ENCODE measurements at regions not wholly inside any gene's neighbourhood (a gene's known extent, or its start where the extent isn't known, plus 50 kb on each side); places are given as distances from the start of the nearest gene placed in this dataset.

DNA sequence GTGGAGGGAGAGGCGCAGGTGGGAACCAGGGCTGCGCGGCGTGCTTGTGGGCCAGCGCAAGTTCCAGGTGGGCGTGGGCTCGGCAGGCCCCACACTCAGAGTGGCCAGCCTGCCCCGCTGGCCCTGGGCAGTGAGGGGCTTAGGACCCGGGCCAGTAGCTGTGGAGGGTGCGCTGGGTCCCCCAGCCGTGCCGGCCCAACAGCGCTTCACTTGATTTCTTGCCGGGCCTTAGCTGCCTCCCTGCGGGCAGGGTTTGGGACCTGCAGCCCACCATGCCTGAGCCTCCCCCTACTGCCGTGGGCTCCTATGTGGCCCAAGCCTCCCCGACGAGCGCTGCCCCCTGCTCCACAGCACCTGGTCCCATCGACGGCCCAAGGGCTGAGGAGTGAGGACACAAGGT lies 1636.9 kb upstream of the SLC39A10 start:
- TF ChIP-seq SCRT1 (tag by site-specific recombination; IDR thresholded peaks at IDR 0.05; ENCODE audit: borderline replicate concordance) (no peak), HOXD13 (CRISPR knock-in tag; IDR thresholded peaks at IDR 0.05; ENCODE audit: borderline replicate concordance) (no peak), ZNF785 (tag by site-specific recombination; IDR thresholded peaks at IDR 0.05) (no peak), ZNF155 (tag by site-specific recombination; IDR thresholded peaks at IDR 0.05) (no peak), ZNF133 (tag by site-specific recombination; IDR thresholded peaks at IDR 0.05) (no peak), ZNF768 (tag by site-specific recombination; IDR thresholded peaks at IDR 0.05) (no peak), ZFP3 (tag by site-specific recombination; IDR thresholded peaks at IDR 0.05; ENCODE audit: low read depth) (no peak), ZBTB21 (tag by site-specific recombination; IDR thresholded peaks at IDR 0.05) (no peak), ZNF324 (tag by site-specific recombination; IDR thresholded peaks at IDR 0.05) (no peak), ZBTB7A (tag by site-specific recombination; IDR thresholded peaks at IDR 0.05; ENCODE audit: low read depth) (no peak)
- TF ChIP-seq, protein P1, sequence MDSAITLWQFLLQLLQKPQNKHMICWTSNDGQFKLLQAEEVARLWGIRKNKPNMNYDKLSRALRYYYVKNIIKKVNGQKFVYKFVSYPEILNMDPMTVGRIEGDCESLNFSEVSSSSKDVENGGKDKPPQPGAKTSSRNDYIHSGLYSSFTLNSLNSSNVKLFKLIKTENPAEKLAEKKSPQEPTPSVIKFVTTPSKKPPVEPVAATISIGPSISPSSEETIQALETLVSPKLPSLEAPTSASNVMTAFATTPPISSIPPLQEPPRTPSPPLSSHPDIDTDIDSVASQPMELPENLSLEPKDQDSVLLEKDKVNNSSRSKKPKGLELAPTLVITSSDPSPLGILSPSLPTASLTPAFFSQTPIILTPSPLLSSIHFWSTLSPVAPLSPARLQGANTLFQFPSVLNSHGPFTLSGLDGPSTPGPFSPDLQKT (IDR thresholded peaks at IDR 0.05; ENCODE audit: borderline replicate concordance, low read depth, low read length) = no peak
- TF ChIP-seq, protein P2, sequence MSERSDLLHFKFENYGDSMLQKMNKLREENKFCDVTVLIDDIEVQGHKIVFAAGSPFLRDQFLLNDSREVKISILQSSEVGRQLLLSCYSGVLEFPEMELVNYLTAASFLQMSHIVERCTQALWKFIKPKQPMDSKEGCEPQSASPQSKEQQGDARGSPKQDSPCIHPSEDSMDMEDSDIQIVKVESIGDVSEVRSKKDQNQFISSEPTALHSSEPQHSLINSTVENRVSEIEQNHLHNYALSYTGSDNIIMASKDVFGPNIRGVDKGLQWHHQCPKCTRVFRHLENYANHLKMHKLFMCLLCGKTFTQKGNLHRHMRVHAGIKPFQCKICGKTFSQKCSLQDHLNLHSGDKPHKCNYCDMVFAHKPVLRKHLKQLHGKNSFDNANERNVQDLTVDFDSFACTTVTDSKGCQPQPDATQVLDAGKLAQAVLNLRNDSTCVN (tag by site-specific recombination; optimal IDR thresholded peaks at IDR 0.05) = no peak
- TF ChIP-seq, protein P3, sequence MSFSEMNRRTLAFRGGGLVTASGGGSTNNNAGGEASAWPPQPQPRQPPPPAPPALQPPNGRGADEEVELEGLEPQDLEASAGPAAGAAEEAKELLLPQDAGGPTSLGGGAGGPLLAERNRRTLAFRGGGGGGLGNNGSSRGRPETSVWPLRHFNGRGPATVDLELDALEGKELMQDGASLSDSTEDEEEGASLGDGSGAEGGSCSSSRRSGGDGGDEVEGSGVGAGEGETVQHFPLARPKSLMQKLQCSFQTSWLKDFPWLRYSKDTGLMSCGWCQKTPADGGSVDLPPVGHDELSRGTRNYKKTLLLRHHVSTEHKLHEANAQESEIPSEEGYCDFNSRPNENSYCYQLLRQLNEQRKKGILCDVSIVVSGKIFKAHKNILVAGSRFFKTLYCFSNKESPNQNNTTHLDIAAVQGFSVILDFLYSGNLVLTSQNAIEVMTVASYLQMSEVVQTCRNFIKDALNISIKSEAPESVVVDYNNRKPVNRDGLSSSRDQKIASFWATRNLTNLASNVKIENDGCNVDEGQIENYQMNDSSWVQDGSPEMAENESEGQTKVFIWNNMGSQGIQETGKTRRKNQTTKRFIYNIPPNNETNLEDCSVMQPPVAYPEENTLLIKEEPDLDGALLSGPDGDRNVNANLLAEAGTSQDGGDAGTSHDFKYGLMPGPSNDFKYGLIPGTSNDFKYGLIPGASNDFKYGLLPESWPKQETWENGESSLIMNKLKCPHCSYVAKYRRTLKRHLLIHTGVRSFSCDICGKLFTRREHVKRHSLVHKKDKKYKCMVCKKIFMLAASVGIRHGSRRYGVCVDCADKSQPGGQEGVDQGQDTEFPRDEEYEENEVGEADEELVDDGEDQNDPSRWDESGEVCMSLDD (tag by site-specific recombination; IDR thresholded peaks at IDR 0.05) = no peak
- TF ChIP-seq, protein P4, sequence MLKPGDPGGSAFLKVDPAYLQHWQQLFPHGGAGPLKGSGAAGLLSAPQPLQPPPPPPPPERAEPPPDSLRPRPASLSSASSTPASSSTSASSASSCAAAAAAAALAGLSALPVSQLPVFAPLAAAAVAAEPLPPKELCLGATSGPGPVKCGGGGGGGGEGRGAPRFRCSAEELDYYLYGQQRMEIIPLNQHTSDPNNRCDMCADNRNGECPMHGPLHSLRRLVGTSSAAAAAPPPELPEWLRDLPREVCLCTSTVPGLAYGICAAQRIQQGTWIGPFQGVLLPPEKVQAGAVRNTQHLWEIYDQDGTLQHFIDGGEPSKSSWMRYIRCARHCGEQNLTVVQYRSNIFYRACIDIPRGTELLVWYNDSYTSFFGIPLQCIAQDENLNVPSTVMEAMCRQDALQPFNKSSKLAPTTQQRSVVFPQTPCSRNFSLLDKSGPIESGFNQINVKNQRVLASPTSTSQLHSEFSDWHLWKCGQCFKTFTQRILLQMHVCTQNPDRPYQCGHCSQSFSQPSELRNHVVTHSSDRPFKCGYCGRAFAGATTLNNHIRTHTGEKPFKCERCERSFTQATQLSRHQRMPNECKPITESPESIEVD (tag by site-specific recombination; IDR thresholded peaks at IDR 0.05) = no peak
- Histone ChIP-seq H3K36me3 (ENCODE audit: control insufficient read depth in 2 of 2, insufficient read depth in 1 of 2, low read length in 2 of 2) (no peaks in the 10 kb centered on the region), H3K9me3 (ENCODE audit: control insufficient read depth, insufficient read depth, low read depth, low read length) (no peaks in the 10 kb centered on the region), H3K27ac (ENCODE audit: extremely low read depth, low read depth, low read length) (no peak overlapping the region), H3K4me3 (ENCODE audit: low read depth, low read length) (no peak overlapping the region), H3K4me1 (ENCODE audit: control insufficient read depth, insufficient read depth, low read length) (no peaks in the 10 kb centered on the region)
- ChIA-PET CTCF (interaction anchor here (0.6 kb wide), 1 partner anchor 37 kb away, joined by 3 read pairs; no protein-coding TSS in a partner anchor), POLR2A (no interaction called here)

DNA sequence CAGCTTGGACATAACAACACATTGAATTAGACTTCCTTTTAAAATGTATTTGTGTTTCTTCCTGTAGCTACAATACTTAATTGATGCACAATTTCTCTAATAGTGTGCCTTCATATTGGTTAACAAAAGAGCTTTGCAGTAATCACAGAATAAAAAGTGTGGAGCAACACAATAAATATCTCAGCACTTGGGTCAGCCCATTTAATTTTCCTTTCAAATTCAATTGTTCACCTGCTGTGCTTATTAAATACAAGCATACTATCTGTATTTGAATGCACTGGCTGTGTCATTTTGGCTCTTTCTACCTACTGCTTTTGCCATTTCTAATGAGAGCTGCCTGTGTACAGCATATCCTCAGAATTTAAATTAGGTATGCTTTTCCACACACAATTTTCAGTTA lies 1641.3 kb upstream of the SLC39A10 start:
- Histone ChIP-seq H3K27ac (ENCODE audit: extremely low read depth, low read depth, low read length) (no peak overlapping the region), H3K9me3 (ENCODE audit: control insufficient read depth, insufficient read depth, low read depth, low read length) (no peaks in the 10 kb centered on the region), H3K4me1 (ENCODE audit: control insufficient read depth, insufficient read depth, low read length) (no peaks in the 10 kb centered on the region), H3K4me3 (ENCODE audit: low read depth, low read length) (no peak overlapping the region), H3K36me3 (ENCODE audit: control insufficient read depth in 2 of 2, insufficient read depth in 1 of 2, low read length in 2 of 2) (no peaks in the 10 kb centered on the region)
- TF ChIP-seq, protein P5, sequence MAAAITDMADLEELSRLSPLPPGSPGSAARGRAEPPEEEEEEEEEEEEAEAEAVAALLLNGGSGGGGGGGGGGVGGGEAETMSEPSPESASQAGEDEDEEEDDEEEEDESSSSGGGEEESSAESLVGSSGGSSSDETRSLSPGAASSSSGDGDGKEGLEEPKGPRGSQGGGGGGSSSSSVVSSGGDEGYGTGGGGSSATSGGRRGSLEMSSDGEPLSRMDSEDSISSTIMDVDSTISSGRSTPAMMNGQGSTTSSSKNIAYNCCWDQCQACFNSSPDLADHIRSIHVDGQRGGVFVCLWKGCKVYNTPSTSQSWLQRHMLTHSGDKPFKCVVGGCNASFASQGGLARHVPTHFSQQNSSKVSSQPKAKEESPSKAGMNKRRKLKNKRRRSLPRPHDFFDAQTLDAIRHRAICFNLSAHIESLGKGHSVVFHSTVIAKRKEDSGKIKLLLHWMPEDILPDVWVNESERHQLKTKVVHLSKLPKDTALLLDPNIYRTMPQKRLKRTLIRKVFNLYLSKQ (tag by site-specific recombination; IDR thresholded peaks at IDR 0.05; ENCODE audit: borderline replicate concordance) = no peak
- TF ChIP-seq ZNF140 (tag by site-specific recombination; IDR thresholded peaks at IDR 0.05) = no peak
- TF ChIP-seq, protein P6, sequence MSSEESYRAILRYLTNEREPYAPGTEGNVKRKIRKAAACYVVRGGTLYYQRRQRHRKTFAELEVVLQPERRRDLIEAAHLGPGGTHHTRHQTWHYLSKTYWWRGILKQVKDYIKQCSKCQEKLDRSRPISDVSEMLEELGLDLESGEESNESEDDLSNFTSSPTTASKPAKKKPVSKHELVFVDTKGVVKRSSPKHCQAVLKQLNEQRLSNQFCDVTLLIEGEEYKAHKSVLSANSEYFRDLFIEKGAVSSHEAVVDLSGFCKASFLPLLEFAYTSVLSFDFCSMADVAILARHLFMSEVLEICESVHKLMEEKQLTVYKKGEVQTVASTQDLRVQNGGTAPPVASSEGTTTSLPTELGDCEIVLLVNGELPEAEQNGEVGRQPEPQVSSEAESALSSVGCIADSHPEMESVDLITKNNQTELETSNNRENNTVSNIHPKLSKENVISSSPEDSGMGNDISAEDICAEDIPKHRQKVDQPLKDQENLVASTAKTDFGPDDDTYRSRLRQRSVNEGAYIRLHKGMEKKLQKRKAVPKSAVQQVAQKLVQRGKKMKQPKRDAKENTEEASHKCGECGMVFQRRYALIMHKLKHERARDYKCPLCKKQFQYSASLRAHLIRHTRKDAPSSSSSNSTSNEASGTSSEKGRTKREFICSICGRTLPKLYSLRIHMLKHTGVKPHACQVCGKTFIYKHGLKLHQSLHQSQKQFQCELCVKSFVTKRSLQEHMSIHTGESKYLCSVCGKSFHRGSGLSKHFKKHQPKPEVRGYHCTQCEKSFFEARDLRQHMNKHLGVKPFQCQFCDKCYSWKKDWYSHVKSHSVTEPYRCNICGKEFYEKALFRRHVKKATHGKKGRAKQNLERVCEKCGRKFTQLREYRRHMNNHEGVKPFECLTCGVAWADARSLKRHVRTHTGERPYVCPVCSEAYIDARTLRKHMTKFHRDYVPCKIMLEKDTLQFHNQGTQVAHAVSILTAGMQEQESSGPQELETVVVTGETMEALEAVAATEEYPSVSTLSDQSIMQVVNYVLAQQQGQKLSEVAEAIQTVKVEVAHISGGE (tag by site-specific recombination; conservative IDR thresholded peaks at IDR 0.05; ENCODE audit: low read depth) = no peak
- no peak for TF ChIP-seq TRIM28 (IDR thresholded peaks at IDR 0.05; ENCODE audit: borderline replicate concordance, low read length)
- TF ChIP-seq, protein P7, sequence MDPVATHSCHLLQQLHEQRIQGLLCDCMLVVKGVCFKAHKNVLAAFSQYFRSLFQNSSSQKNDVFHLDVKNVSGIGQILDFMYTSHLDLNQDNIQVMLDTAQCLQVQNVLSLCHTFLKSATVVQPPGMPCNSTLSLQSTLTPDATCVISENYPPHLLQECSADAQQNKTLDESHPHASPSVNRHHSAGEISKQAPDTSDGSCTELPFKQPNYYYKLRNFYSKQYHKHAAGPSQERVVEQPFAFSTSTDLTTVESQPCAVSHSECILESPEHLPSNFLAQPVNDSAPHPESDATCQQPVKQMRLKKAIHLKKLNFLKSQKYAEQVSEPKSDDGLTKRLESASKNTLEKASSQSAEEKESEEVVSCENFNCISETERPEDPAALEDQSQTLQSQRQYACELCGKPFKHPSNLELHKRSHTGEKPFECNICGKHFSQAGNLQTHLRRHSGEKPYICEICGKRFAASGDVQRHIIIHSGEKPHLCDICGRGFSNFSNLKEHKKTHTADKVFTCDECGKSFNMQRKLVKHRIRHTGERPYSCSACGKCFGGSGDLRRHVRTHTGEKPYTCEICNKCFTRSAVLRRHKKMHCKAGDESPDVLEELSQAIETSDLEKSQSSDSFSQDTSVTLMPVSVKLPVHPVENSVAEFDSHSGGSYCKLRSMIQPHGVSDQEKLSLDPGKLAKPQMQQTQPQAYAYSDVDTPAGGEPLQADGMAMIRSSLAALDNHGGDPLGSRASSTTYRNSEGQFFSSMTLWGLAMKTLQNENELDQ (tag by site-specific recombination; IDR thresholded peaks at IDR 0.05; ENCODE audit: low read depth) = no peak
- no peak for TF ChIP-seq KLF8 (tag by site-specific recombination; IDR thresholded peaks at IDR 0.05)
- POLR2A ChIA-PET = no interaction called here
- CTCF ChIA-PET = no interaction called here
